Left ventricle myocardium inferior (tissue), 1 donor: ENCODE measurements at regions not wholly inside any gene's neighbourhood (a gene's known extent, or its start where the extent isn't known, plus 50 kb on each side); places are given as distances from the start of the nearest gene placed in this dataset.

Experiments
- DNase-seq: peaks from one replicate; pipeline ENCODE4 v3.0.0-alpha.2; 2020
- H3K27ac ChIP-seq: fragments of 200-600 bp; replicated peaks from 2 replicates; pipeline ENCODE4 v1.8.0; 2021
- H3K27me3 ChIP-seq: fragments of 200-600 bp; 2 replicates; pipeline ENCODE4 v1.8.0; 2021; ENCODE audit warnings: low read depth
- H3K36me3 ChIP-seq: fragments of 200-600 bp; 2 replicates; pipeline ENCODE4 v1.8.0; 2021
- H3K4me1 ChIP-seq: fragments of 200-600 bp; 2 replicates; pipeline ENCODE4 v1.8.0; 2021
- H3K4me3 ChIP-seq: fragments of 200-600 bp; 2 replicates; pipeline ENCODE4 v1.8.0; 2021; ENCODE audit warnings: mild to moderate bottlenecking, moderate library complexity
- H3K9me3 ChIP-seq: fragments of 200-600 bp; replicated peaks from 2 replicates; pipeline ENCODE4 v1.8.0; 2021
- intact Hi-C: fragments of 100-400 bp; cut with micrococcal nuclease; formaldehyde crosslinking; loops from one replicate; pipeline ENCODE4 v1.11.0; 2022
- TF ChIP-seq, protein P1 (sequence below): fragments of 200-600 bp; IDR thresholded peaks from 2 replicates; pipeline ENCODE4 v1.8.0; 2021; ENCODE audit warnings: antibody characterized with exemption, mild to moderate bottlenecking, borderline replicate concordance
- donor health status: DM: no; HTN: yes; CAD: no; lungs with severe emphysema.

DNA sequence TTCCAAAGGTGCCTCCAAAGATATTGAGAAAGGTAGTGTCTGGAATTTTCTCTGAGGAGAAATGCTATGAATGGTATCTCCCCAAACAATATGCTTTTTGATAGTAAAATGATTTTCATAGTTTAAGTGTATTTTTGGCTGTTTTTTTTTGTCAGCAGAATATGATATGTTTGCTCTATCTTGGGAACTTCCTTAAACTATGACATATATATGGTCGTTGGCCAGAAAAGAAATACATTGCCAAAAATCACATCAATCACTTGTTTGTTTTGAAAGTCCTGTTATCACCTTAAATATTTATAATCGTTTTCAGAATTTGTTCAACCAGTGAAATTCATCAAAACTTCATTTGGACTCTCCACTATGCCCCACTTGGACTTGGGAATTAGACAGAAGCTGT is 816.9 kb downstream of the CDH11 start:
- intact Hi-C loops = no loop called here
- Histone ChIP-seq H3K9me3 (peaks cover 12% of the 10 kb centered on the region), H3K4me3 (no peak overlapping the region), H3K27me3 (no peaks in the 10 kb centered on the region), H3K27ac (no peak overlapping the region), H3K36me3 (no peaks in the 10 kb centered on the region), H3K4me1 (peaks cover 12% of the 10 kb centered on the region)
- no peak for DNase-seq
- TF ChIP-seq, protein P1, sequence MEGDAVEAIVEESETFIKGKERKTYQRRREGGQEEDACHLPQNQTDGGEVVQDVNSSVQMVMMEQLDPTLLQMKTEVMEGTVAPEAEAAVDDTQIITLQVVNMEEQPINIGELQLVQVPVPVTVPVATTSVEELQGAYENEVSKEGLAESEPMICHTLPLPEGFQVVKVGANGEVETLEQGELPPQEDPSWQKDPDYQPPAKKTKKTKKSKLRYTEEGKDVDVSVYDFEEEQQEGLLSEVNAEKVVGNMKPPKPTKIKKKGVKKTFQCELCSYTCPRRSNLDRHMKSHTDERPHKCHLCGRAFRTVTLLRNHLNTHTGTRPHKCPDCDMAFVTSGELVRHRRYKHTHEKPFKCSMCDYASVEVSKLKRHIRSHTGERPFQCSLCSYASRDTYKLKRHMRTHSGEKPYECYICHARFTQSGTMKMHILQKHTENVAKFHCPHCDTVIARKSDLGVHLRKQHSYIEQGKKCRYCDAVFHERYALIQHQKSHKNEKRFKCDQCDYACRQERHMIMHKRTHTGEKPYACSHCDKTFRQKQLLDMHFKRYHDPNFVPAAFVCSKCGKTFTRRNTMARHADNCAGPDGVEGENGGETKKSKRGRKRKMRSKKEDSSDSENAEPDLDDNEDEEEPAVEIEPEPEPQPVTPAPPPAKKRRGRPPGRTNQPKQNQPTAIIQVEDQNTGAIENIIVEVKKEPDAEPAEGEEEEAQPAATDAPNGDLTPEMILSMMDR = no peak

- no peak overlapping the region for H3K4me3 ChIP-seq
- H3K9me3 ChIP-seq = peaks cover 6% of the 10 kb centered on the region
- H3K27me3 ChIP-seq = no peaks in the 10 kb centered on the region
- peaks cover 15% of the 10 kb centered on the region for H3K4me1 ChIP-seq
- intact Hi-C loops = no loop called here
- TF ChIP-seq, protein P1 = no peak
- no peak overlapping the region for H3K27ac ChIP-seq
- no peaks in the 10 kb centered on the region for H3K36me3 ChIP-seq
- no peak for DNase-seq
Observed at GRCh38 chr16:64304396-64304795, 817.5 kb downstream of the CDH11 start.

DNA sequence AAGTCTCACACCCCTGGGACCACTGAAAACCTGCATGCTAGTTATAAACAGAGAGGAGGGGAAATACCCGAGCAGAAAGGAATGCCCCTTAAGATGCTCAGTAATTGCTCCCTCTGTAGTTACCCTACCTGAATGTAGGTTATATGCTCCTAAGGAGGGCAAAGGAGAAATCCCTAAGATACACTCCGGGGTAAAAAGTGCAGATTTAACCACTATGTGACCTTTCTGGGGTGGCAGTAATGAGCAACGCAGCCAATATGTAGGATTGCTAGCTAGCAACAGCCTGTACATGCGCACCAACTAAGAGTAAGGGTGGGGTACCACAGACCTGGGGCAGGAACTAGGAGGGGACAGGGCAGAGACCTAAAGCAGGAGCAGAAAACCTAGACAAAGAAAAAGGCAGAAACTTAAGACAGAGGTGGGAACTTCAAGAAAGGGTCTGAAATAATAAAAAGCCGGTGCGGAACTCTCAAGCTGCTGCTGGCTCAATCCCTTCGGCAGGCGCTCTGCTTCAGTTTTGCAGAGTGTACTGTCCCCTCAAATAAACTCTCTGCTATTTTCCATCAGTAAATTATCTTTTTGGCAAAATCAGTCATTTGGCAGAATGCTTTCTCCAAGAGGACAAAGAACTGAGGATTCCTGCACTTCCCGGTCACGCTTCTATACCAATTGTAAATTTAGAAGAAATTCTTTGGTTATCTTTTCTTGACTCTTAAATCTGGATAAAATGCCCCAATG is 823.8 kb downstream of the CDH11 start:
- no peak overlapping the region for H3K27ac ChIP-seq
- H3K9me3 ChIP-seq = no peaks in the 10 kb centered on the region
- DNase-seq = no peak
- no peaks in the 10 kb centered on the region for H3K36me3 ChIP-seq
- TF ChIP-seq, protein P1 = no peak
- no peaks in the 10 kb centered on the region for H3K27me3 ChIP-seq
- H3K4me3 ChIP-seq = no peak overlapping the region
- H3K4me1 ChIP-seq = peaks cover 15% of the 10 kb centered on the region
- intact Hi-C loops = no loop called here

DNA sequence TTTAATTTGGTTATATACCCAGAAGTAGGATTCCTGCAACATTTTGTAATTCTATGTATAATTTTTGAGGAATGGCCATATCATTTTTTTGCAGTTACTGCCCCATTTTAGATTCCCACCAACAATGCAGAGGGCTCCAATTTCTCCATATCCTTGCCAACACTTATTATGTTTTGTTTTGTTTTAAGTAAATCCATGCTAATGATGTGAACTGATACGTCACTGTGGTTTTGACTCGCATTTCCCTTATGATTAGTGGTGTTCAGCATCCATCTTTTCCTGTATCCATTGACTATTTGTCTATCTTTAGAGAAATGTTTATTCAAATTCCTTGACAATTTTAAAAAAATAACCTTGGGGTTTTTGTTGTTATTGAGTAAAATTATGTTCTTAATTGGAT is 826.4 kb downstream of the CDH11 start:
- TF ChIP-seq, protein P1 = no peak
- intact Hi-C loops = no loop called here
- no peak for DNase-seq
- Histone ChIP-seq H3K9me3 (no peaks in the 10 kb centered on the region), H3K36me3 (no peaks in the 10 kb centered on the region), H3K4me1 (peaks cover 8% of the 10 kb centered on the region), H3K4me3 (no peak overlapping the region), H3K27ac (no peak overlapping the region), H3K27me3 (no peaks in the 10 kb centered on the region)

- H3K9me3 ChIP-seq = peaks cover 3% of the 10 kb centered on the region
- H3K27ac ChIP-seq = no peak overlapping the region
- intact Hi-C loops = no loop called here
- TF ChIP-seq, protein P1 = no peak
- H3K36me3 ChIP-seq = no peaks in the 10 kb centered on the region
- no peaks in the 10 kb centered on the region for H3K27me3 ChIP-seq
- no peak for DNase-seq
- H3K4me1 ChIP-seq = peaks cover 8% of the 10 kb centered on the region
- no peak overlapping the region for H3K4me3 ChIP-seq
Observed at GRCh38 chr16:64292953-64293352, 828.9 kb downstream of the CDH11 start.
